ENCODE measurements at regions not wholly inside any gene's neighbourhood (a gene's known extent, or its start where the extent isn't known, plus 50 kb on each side); places are given as distances from the start of the nearest gene placed in this dataset.
"Not testable (repeated sequence)": the region's sequence is repeated elsewhere in the genome, so short reads cannot be mapped to it uniquely, and the experiment has no call there.

- DNase-seq: not testable (repeated sequence)
Measured at GRCh38 chr18:57879924-57880323, 76.8 kb upstream of the ATP8B1 start.

GRCh38 chr18:57869221-57869620 is 66.1 kb upstream of the ATP8B1 start:
- DNase-seq: no peak

- DNase-seq: no peak
Measured at GRCh38 chr18:57866355-57866754, 63.2 kb upstream of the ATP8B1 start.

GRCh38 chr18:57864615-57865121 is 61.6 kb upstream of the ATP8B1 start:
- no peak for DNase-seq

GRCh38 chr18:57863706-57864105 is 60.6 kb upstream of the ATP8B1 start:
- no peak for DNase-seq

GRCh38 chr18:57859314-57859713 is 56.2 kb upstream of the ATP8B1 start:
- no peak for DNase-seq

- no peak for DNase-seq
Measured at GRCh38 chr18:57856557-57857280, 53.6 kb upstream of the ATP8B1 start.

GRCh38 chr18:57856128-57856527 is 53.0 kb upstream of the ATP8B1 start:
- DNase-seq: no peak

- DNase-seq: no peak
Measured at GRCh38 chr18:57855551-57855950, 52.4 kb upstream of the ATP8B1 start.

- DNase-seq: no peak
Measured at GRCh38 chr18:57854726-57855125, 51.6 kb upstream of the ATP8B1 start.

GRCh38 chr18:57853864-57854263 is 50.7 kb upstream of the ATP8B1 start:
- DNase-seq: no peak

- no peak for DNase-seq
Measured at GRCh38 chr18:57853133-57853532, 50.0 kb upstream of the ATP8B1 start.

Data from bone marrow (tissue), 2 donors.